Endothelial cell of umbilical vein (primary cell): ENCODE measurements at regions not wholly inside any gene's neighbourhood (a gene's known extent, or its start where the extent isn't known, plus 50 kb on each side); places are given as distances from the start of the nearest gene placed in this dataset.
"Not testable (repeated sequence)": the region's sequence is repeated elsewhere in the genome, so short reads cannot be mapped to it uniquely, and the experiment has no call there.

Experiments used
- BruUV-seq: library from RNA; stranded (reverse); fragments of 400-500 nt; replicated peaks from 2 replicates; lab custom pipeline; 2021; lab: Mats Ljungman, UMichigan
- CTCF ChIA-PET: fragments of 300-600, 350-600 bp; sonication (Branson Sonifier 250); formaldehyde crosslinking; loops from one replicate; lab custom pipeline; 2021; ENCODE audit warnings: antibody characterized with exemption, inconsistent platforms; lab: Charles Lee
- POLR2A ChIA-PET: fragments of 300-600, 350-600 bp; sonication (Branson Sonifier 250); formaldehyde crosslinking; loops from one replicate; lab custom pipeline; 2021; ENCODE audit warnings: antibody characterized with exemption, inconsistent platforms; lab: Charles Lee
- DNase-seq: peaks from one replicate; pipeline ENCODE4 v3.0.0-alpha.2; 2011; ENCODE audit warnings: low read depth, low spot score
- FAIRE-seq: peaks from 2 replicates; lab custom pipeline; 2011; peaks lifted over from hg19 to GRCh38; lab: Jason Lieb, UNC
- H2AFZ ChIP-seq: 2 replicates; pipeline ENCODE4 v1.6.0; 2012; ENCODE audit warnings: low read depth, low read length, control low read depth, inconsistent platforms
- H3K27ac ChIP-seq: 2 replicates; pipeline ENCODE4 v1.5.1; 2011; ENCODE audit warnings: low read depth, mild to moderate bottlenecking, control low read depth, low read length, moderate library complexity; ENCODE audit not compliant: insufficient read depth
- H3K27me3 ChIP-seq, 2 experiments: 2 replicates each; pipeline versions ENCODE4 v1.6.0 to v1.6.1; 2011; ENCODE audit warnings: low read length in 2 of 2, mixed read lengths in 1 of 2; ENCODE audit not compliant: control insufficient read depth in 2 of 2, insufficient read depth in 2 of 2
- H3K36me3 ChIP-seq, 2 experiments: 2 replicates in 1 of 2; 3 replicates in 1 of 2; pipeline ENCODE4 v1.5.1; 2011; ENCODE audit warnings: low read length in 2 of 2, mild to moderate bottlenecking in 1 of 2, moderate library complexity in 1 of 2; ENCODE audit not compliant: control insufficient read depth in 2 of 2, insufficient read depth in 2 of 2; ENCODE audit errors: extremely low read depth in 1 of 2
- H3K4me1 ChIP-seq: 3 replicates; pipeline ENCODE4 v1.5.1; 2011; ENCODE audit warnings: mild to moderate bottlenecking, low read length; ENCODE audit not compliant: control insufficient read depth, insufficient read depth; ENCODE audit errors: extremely low read depth
- H3K4me2 ChIP-seq: 2 replicates; pipeline ENCODE4 v1.6.1; 2011; ENCODE audit warnings: low read length, control low read depth, mixed read lengths; ENCODE audit not compliant: insufficient read depth
- H3K4me3 ChIP-seq, 3 experiments: fragments of 200-600 bp in 1 of 3; sonication (generic), shearing (Covaris generic) in 1 of 3; replicated peaks in 1 of 3; 2 replicates each; pipeline ENCODE4 v1.5.1; 2011 to 2016; ENCODE audit warnings: control low read depth in 3 of 3, low read length in 3 of 3, mild to moderate bottlenecking in 2 of 3, inconsistent platforms in 1 of 3, low read depth in 1 of 3, moderate library complexity in 1 of 3; ENCODE audit not compliant: insufficient read depth in 1 of 3
- H3K79me2 ChIP-seq: 2 replicates; pipeline ENCODE4 v1.6.0; 2012; ENCODE audit warnings: low read length, inconsistent platforms; ENCODE audit not compliant: control insufficient read depth, insufficient read depth
- H3K9ac ChIP-seq: replicated peaks from 2 replicates; pipeline ENCODE3; 2011; ENCODE audit warnings: low read length, control low read depth; ENCODE audit not compliant: insufficient read depth; ENCODE audit errors: extremely low read depth
- H3K9me1 ChIP-seq: replicated peaks from 3 replicates; pipeline ENCODE4 v1.6.0; 2011; ENCODE audit warnings: mild to moderate bottlenecking, low read length; ENCODE audit not compliant: control insufficient read depth, insufficient read depth; ENCODE audit errors: extremely low read depth
- H3K9me3 ChIP-seq: replicated peaks from 2 replicates; pipeline ENCODE4 v1.5.1; 2012; ENCODE audit warnings: low read length, inconsistent platforms; ENCODE audit not compliant: control insufficient read depth, insufficient read depth
- H4K20me1 ChIP-seq: replicated peaks from 2 replicates; pipeline ENCODE3; 2011; ENCODE audit warnings: mild to moderate bottlenecking, low read length; ENCODE audit not compliant: control insufficient read depth, insufficient read depth; ENCODE audit errors: extremely low read depth
- POLR2AphosphoS5 ChIP-seq: IDR thresholded peaks from 2 replicates; pipeline ENCODE4 v1.6.1; 2012; ENCODE audit warnings: low read depth, mild to moderate bottlenecking, control low read depth, low read length, moderate library complexity; ENCODE audit not compliant: insufficient read depth
- dilution Hi-C: fragments of 300-500 bp; cut with MboI; formaldehyde crosslinking; loops from one replicate; pipeline ENCODE4 v1.15.0; 2019; ENCODE audit warnings: low sequenced_read_pairs; ENCODE audit not compliant: extremely low pct_ligation_motif_present
- intact Hi-C: fragments of 100-400 bp; cut with micrococcal nuclease; formaldehyde crosslinking; loops from one replicate; pipeline ENCODE4 v1.10.0; 2022
- TF ChIP-seq, protein P1 (sequence below), 2 donors: IDR thresholded peaks; 1 replicate in 1 of 2; 2 replicates in 1 of 2; pipeline ENCODE4 v1.5.1; 2011; ENCODE audit warnings: low read length in 2 of 2, mild to moderate bottlenecking in 2 of 2, moderate library complexity in 2 of 2, control low read depth in 1 of 2, inconsistent platforms in 1 of 2, low read depth in 1 of 2; ENCODE audit not compliant: insufficient read depth in 1 of 2; ENCODE audit errors: extremely low read depth in 1 of 2

DNA sequence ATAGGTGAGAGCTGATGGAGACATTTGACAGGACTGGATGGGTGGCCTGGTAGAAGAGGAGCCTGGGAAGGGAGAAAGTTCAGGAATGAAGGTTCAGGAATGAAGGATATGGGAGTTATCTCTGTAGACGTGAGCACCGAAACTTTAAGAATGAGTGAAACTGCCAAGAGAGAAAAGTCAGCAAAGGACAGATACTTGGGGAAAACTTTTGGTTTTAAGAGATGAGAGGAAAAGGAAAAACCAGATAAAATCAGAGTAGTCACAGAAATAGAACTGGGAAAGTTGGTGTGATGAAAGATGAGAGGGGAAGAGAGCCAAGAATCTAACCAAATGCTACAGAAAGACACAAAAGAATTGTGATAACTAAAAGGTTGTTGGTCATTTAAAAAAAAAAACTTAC lies 88.9 kb downstream of the PRR15 start:
- DNase-seq = no peak
- H2AFZ ChIP-seq = no peak overlapping the region

DNA sequence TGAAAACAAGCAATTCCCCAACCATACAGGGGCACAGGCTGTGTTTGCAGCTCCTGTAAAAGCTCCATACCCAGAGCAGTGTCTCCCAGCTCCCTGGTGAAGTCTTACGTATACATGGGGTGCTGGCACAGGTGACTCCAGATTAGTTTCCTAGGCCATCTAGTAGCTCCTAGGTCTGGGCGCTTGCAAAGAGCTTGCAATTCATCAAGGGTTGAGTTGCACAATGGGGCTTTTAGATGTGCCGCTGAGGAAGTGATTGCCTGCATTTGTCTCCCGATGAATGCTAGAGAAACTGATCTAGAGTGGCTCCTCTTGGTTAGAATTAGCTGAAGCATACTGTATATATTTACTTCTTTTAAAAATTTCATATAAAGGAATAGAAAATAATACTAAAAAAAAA lies 90.7 kb downstream of the PRR15 start:
- H3K9me1 ChIP-seq, H3K27ac ChIP-seq, H3K4me3 ChIP-seq, H3K9ac ChIP-seq, H3K27me3 ChIP-seq, H3K36me3 ChIP-seq, H4K20me1 ChIP-seq, FAIRE-seq, H3K4me1 ChIP-seq, POLR2A ChIA-PET, dilution Hi-C loops, H3K79me2 ChIP-seq, H2AFZ ChIP-seq, H3K4me2 ChIP-seq, H3K9me3 ChIP-seq, BruUV-seq, DNase-seq: not testable (repeated sequence)
- intact Hi-C loops = loop anchor here (10.0 kb wide), 1 partner anchor 190 kb away; no protein-coding TSS in a partner anchor
- CTCF ChIA-PET = interaction anchor here (1.0 to 1.9 kb wide), 2 partner anchors 19 to 94 kb away, joined by 4 read pairs; no protein-coding TSS in a partner anchor

More for the DNA sequence above, 88.9 kb downstream of the PRR15 start:
- H3K4me1 ChIP-seq = no peaks in the 10 kb centered on the region
- H3K79me2 ChIP-seq = no peaks in the 10 kb centered on the region
- H3K9me1 ChIP-seq = no peaks in the 10 kb centered on the region
- ChIA-PET CTCF (interaction anchor here (0.9 to 2.9 kb wide), 2 partner anchors 17 to 269 kb away, joined by 3 to 6 read pairs; no protein-coding TSS in a partner anchor), POLR2A (no interaction called here)
- no peak for FAIRE-seq
- no peak overlapping the region for H3K27ac ChIP-seq
- H3K27me3 ChIP-seq = no peaks in the 10 kb centered on the region
- intact Hi-C loops (loop anchor here (10.0 kb wide), 1 partner anchor 192 kb away; no protein-coding TSS in a partner anchor), dilution Hi-C loops (no loop called here)
- no TSS peak for BruUV-seq
- no peaks in the 10 kb centered on the region for H3K9me3 ChIP-seq
- no peaks in the 10 kb centered on the region for H4K20me1 ChIP-seq
- no peak overlapping the region for H3K4me3 ChIP-seq
- TF ChIP-seq POLR2AphosphoS5 = no peak
- TF ChIP-seq, protein P1, sequence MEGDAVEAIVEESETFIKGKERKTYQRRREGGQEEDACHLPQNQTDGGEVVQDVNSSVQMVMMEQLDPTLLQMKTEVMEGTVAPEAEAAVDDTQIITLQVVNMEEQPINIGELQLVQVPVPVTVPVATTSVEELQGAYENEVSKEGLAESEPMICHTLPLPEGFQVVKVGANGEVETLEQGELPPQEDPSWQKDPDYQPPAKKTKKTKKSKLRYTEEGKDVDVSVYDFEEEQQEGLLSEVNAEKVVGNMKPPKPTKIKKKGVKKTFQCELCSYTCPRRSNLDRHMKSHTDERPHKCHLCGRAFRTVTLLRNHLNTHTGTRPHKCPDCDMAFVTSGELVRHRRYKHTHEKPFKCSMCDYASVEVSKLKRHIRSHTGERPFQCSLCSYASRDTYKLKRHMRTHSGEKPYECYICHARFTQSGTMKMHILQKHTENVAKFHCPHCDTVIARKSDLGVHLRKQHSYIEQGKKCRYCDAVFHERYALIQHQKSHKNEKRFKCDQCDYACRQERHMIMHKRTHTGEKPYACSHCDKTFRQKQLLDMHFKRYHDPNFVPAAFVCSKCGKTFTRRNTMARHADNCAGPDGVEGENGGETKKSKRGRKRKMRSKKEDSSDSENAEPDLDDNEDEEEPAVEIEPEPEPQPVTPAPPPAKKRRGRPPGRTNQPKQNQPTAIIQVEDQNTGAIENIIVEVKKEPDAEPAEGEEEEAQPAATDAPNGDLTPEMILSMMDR (IDR thresholded peaks at IDR 0.05; ENCODE audit: extremely low read depth in 1 of 2, insufficient read depth in 1 of 2, low read depth in 1 of 2, low read length in 2 of 2) = no peak
- H3K4me2 ChIP-seq = no peak overlapping the region
- no peak overlapping the region for H3K9ac ChIP-seq
- H3K36me3 ChIP-seq = no peaks in the 10 kb centered on the region
